GM21526 (cell line): ENCODE measurements at regions not wholly inside any gene's neighbourhood (a gene's known extent, or its start where the extent isn't known, plus 50 kb on each side); places are given as distances from the start of the nearest gene placed in this dataset.
"Not testable (repeated sequence)": the region's sequence is repeated elsewhere in the genome, so short reads cannot be mapped to it uniquely, and the experiment has no call there.

ENCODE experiments used
- ATAC-seq: cut with Tn5 transposase; IDR thresholded peaks from one replicate; pipeline ENCODE4 v1.9.1; 2021; ENCODE audit warnings: moderate library complexity; ENCODE audit not compliant: unreplicated experiment, low FRiP score

DNA sequence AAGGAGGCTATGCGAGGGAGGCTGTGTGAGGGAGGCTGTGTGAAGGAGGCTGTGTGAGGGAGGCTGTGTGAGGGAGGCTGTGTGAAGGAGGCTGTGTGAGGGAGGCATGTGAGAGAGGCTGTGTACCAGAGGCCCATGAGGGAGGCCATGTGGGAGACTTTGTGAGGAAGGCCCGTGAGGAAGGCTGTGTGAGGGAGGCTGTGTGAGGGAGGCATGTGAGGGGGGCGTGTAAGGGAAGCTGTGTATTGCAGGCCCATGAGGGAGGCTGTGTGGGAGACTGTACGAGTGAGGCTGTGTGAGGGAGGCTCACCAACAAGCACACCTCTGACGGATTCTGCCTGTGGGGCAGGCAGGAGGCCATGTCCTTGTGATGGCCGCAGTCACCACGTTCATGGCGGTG is 122.7 kb upstream of the RNF32 start:
- not testable (repeated sequence) for ATAC-seq

DNA sequence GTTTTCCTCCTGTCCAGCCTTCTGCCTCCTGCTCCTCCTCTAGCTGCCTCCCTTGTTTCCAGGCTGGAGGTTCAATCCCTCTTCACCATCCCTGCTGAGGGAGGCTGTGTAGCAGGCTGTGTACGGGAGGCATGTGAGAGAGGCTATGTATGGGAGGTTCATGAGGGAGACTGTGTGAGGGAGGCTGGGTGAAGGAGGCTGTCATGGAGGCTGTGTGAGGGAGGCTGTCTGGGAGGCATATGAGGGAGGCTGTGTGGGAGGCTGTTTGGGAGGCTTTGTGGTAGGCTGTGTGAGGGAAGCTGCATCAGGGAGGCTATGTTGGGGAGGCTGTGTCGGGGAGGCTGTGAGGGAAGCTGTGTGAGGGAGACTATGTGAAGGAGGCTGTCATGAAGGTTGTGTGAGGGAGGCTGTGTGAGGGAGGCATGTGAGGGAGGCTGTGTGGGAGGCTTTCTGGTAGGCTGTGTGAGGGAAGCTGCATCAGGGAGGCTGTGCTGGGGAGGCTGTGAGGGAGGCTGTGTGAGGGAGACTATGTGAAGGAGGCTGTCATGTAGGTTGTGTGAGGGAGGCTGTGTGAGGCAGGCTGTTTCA is 123.7 kb upstream of the RNF32 start:
- ATAC-seq = no peak

DNA sequence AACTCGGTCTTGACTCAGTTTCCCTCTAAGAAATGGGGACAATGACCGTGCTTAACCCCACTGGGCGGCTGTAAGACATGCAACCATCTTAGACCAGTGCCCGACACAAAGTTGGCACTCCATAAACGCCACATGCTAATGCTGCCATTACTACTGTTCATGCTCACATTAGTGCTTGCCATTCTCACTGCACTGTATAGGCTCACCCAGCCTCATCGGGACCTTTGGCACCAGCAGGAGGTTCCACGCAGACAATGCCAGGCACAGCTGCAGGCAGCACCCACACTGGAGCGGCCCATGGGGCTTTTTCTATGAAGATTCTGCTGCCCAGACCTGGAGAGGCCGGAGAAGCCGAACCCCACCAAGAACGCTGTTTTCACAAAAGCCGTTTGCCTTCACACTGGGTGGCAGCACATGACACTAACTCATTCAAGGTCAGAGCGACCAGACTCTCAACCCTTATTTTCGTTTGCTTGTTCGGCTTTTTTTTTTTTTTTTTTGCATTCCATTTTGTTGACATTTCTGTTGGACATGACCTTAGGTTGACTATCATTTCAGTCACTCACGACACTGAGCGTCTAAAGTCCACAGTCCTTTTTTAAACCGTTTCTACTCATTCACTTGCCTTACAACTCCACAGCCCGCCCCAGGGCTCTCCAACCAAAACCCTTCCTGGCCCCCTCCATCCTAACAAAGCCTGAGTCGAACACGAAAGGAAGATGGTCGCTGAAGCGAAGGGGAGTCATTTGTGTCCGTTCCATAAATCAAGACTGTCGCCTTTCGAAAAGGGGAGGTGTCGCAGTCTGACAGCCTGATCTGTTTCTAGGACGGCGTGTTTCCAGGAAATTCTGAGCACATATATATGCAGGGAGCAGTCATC is 124.4 kb upstream of the RNF32 start:
- ATAC-seq = no peak

DNA sequence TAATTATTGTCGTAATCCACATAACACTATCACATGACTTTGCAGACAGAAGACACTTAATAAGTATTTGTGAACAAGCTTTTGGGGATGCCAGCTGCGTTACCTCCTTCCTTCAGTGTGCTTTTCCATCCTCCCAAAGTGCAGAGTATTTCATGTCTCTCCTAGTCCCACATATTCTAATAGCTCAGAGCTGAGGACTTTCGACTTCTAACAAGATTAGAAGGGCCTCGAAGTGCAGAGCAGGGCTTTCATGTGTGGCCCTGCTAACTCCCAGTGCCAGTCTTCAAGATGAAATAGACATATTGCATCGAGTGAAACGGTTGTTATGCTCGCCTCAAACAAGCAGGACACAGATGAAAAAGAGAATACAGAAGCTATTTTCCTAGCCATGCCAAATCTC is 125.7 kb upstream of the RNF32 start:
- no peak for ATAC-seq

DNA sequence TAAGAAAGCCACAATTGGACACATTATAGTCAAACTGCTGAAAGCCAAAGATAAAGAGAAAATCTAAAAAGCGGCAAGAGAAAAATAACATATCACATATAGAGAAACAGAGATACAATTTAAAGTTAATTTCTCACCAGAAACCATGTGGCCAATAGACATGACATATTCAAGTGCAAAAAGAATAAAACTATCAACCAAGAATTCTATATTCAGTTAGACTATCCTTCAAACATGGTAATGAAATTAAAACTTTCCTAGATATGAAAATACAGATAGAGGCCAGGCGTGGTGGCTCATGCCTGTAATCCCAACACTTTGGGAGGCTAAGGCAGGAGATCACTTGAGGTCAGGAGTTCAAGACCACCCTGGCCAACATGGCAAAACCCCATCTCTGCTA is 129.1 kb upstream of the RNF32 start:
- ATAC-seq = no peak

DNA sequence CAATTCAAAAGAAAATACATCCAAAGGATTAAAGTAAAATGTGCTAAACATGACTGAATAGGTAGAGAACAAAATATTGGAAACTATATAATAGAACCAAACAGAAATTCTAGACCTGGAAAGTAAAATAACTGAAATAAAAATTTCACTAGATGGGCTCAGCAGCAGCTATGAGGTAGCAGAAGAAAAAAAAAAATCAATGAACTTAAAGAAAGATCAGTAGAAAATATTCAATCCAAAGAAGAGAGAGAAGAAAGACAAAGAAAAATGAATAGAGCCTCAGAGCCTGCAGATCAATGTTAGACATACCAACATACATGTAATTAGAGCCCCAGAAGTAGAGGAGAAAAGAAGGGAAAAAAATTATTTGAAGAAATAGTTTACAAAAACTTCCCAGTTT is 129.6 kb upstream of the RNF32 start:
- no peak for ATAC-seq

DNA sequence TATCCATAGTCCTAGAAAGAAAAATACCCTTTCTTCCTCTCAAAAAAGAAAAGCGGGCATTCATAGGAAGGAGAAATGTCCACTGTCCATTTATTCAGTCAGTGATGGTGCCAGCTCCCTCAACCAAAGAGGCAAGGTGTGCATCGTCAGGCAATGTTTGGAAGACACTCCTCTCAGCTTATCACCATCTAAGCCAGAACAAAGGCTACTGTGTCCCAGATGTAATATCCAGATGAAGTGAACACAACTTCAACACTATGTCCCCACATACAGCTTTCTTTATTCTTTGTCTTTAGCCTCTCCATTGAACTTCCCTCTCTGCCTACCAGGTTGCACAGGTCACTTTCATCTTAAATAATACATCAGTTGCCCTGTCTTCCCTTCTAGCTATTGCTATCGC is 131.4 kb upstream of the RNF32 start:
- ATAC-seq = no peak

DNA sequence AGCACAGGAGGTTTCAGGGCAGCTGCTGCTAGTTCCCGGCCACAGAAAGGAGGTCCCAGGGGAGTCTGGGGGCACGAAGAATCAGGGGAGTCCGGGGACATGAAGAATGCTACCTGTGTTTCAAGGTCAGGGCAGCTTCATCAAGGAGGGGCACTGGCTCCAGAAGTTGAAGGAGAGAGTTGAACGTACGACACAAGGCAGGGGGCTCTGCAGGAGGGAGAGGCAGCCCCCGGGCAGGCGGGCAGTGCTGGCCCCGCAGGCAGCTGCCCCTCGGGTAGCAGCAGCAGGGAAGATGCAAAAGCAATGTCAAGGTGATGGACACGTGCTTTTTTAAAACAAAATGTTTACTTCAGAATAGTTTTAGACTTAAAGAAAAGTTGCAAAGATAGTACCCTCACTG is 134.7 kb upstream of the RNF32 start:
- ATAC-seq = no peak

DNA sequence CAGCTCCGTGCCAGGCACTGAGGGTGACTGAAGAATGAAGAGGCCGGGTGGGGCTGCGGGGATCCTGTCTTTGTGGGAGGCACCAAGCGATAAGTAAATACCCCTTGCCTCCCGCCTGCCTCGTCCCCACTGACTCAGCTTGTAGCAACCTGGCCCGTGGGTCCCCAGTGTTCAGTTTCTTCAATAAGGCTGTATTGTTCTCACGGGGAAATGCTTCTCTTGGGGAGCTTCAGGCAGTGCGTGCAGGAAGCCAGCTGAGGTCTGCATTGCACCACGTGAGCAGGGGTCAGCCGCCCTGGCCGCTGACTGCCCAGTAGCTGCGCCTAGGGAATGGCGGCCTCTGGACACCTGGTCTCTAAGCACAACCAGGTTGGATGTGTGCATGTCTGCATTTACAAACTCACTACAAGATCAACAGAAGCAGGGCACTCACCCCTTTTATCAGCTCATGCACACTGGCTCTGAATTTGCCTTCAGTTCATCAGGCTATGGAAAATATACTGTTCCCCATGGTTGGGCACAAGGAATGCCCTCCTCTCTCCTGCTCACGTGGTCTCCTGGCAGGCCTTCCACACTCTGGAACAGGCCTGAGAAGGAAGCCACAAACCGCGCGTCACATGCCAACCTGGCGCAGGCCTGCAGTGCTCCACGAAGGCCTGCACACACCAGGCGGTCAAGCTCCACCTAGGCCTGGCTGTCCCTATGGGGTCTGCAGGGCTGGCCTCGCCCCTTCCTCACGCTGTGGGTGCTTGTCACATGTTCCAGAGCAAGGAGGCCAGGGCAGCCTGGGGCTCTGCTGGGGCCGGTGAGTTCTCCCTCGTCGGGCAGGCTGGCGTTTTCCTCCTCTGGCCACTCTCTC is 135.7 kb upstream of the RNF32 start:
- no peak for ATAC-seq

DNA sequence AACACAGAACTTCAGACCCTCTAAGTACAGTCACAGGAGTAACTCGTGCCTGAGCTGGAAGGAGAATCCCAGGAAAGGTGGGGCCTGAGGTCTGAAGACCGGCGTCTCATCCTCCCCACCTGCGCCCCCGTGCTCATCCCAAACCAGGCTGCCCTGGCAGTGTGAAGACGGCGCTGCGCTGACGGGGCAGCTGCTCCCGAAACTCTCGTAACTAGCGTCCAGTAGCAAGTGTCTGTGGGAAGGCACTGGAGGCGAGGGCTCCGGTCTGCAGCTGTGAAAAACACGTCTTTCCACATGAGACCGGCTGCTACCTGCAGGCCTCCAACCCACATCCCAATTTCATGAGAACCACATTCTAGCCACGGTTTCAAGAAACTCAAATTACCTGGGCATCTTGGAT is 136.6 kb upstream of the RNF32 start:
- no peak for ATAC-seq

DNA sequence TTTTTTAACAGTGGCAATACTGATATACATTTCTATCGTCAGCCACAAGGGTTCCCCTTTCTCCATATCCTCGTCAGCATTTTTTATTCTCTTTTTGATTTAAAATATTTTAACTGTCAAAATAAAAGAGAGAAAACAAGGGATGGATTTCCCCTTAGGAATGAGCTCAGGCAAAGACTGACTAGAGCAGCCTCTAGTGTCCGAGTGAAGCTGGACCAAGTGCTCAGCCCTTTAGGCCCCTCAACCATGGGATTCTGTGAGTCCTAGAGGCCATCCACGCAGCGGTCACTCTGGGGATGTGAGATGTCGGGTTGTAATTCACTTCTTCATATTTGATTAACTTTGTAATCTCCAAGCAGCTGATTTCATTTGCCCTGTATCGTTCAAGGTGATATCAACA is 137.4 kb upstream of the RNF32 start:
- ATAC-seq = no peak

DNA sequence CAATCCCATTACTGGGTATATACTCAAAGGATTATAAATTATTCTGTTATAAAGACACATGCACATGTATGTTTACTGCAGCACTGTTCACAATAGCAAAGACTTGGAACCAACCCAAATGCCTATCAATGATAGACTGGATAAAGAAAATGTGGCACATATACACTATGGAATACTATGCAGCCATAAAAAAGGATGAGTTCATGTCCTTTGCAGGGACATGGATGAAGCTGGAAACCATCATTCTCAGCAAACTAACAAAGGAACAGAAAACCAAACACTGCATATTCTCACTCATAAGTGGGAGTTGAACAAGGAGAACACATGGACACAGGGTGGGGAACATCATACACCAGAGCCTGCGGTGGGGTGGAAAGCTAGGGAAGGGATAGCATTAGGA is 138.8 kb upstream of the RNF32 start:
- ATAC-seq = not testable (repeated sequence)

DNA sequence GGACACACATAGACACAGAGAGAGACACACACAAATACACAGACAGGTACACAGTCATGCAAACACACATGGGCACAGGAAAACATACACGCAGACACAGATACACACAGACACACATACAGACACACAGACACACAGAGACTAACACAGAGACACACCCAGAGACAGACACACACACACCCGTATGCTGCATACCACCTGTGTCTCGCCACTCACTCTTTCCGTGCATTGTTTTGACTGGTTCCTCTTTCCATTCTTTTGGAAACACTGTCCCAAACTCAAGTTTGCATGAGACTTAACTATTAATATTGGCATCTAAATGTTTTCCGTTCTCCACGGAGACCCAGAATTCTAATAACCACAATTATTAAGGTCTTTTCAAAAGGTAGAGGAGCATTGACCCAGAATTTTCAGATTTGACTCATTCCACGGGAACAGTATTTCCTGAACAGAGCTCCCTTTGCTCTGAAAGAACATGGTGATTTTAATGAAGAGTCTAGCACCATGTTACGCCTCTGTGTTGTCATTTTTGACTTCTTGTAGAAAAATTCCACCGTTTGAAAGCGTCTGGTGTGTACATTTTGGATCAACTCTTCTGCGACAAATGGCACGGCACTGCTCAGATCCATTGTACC is 141.2 kb upstream of the RNF32 start:
- ATAC-seq = no peak

DNA sequence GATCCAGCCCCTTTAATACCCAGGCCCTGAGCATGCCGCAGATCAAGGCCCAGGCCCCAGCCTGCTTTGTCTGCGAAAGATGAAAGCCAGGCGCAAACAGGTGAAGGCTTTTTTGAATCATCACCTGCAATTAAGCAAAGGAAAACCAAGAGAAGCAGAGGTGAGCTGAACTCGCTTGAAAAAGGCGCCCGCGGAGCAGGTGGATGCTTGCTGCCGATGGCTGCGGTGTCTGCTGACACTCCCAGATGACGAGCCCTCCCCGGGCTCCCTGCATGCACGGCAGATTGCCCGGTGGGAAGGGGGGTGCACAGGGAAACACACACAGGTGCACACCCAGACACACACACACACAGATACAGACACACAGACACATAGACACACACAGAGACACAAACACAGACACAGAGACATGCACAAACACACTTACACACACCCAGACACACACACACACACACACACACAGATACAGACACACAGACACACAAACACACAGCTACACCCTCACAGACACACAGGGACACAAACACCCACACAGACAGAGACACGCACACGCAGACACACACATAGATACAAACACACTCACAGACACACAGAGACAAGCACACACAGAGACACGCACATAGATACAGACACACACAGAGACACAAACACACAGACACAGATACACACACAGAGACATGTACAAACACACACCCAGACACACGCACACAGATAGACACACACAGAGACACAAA is 142.6 kb upstream of the RNF32 start:
- no peak for ATAC-seq

DNA sequence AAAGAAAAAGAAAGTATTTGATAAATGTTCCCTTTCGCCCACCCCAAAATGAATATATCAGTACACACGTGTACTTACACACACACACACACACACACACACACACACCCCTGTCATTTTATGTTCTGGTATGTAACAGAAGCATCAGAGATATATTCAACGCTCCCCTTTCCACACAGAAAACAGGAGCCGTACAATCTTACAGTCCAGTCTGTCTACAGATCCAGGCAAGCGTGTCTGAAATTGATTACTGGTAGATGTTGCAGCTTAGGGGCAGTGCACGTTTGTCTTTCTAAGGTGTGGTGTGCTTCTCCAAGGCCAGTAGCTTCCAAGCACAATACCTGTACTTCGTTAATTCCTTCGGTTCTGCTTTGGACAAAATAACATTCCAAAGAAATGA is 143.7 kb upstream of the RNF32 start:
- no peak for ATAC-seq

DNA sequence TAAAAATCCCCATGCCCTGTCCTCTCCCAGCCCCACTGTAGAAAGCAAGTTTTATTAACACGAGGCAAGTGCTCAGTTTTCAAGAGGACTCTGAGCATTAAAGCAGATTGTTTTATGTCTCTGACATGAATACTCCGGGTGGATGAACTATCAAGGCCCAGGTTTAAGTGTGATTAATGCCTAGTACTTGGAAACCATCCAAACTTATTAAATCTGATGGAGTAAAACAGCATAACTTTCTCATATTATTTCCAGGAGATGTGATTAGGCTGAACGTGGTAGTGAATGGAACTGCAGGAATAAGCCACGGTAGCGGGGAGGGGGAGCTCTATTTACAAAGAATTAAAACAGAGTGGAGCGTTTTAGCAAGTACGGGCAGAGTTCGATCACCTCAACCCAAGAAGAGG is 144.2 kb upstream of the RNF32 start:
- ATAC-seq = no peak

DNA sequence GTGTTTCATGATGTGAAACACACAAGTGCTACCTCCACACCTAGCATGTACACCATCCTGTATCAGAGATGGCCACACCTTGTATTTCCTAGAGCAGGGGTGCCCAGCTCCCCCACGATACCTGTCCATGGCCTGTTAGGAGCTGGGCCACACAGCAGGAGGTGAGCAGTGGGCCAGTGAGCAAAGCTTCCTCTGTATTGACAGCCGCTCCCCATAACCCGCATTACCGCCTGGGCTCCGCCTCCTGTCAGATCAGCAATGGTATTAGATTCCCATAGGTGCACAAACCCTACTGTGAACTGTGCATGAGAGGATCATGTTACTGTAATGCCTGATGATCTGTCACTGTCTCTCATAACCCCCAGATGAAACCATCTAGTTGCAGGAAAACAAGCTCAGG is 145.6 kb upstream of the RNF32 start:
- ATAC-seq = no peak

DNA sequence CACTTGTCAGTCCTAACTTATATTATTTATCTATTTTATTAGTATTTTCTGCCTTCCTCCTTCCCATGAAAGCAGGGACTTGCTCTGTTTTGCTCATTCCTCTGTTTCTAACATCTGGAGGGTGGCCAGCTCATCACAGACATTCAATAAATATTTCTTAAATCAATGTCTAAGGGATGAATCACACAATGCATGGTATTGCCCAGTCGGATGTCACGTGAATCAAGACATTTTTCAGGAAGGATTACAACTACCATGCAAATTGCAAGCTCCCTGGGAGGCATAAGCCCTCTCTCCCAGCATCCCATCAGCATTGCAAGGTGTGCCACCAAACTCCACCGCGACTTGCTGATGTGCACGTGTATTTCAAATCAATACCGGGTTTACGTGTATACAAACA is 146.6 kb upstream of the RNF32 start:
- no peak for ATAC-seq

DNA sequence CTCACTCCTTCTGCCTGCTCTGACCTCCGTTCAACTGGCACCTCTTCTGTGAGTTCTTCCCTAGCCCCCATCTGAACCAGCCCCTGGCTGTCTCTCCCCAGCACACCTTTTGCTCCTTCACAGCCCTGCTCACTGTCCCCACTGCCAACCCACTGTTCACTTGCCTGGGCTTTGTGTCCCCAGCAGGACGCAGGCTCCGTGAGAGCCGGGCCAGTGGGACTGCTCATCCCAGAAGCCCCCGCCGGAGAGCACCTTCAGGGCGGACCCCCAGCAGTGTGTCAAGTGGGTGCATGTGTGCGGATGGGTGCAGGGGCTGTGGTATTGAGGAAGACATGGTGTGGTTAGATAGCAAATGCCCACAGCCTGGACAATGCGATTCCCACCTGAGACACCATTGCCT is 148.4 kb upstream of the RNF32 start:
- ATAC-seq = no peak

DNA sequence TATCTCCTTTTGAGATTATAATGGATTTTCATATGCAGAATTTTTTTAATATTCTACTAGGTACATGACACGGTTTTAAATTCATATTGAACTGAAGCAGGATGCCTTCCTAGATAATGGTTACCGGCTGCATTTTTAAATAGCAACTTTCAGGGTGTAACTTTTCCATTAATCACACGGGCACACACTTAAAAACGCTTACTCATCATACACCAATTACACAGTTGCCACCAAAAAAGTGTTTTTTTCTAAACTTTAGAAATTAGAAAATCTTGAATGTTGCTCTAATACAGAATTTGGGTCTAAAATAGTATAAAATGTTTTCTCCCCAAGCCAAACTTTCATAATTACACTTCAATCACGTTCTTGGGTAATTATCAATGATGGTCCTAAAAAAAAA is 149.1 kb upstream of the RNF32 start:
- ATAC-seq = no peak
